HG02571 (cell line): ENCODE measurements at regions not wholly inside any gene's neighbourhood (a gene's known extent, or its start where the extent isn't known, plus 50 kb on each side); places are given as distances from the start of the nearest gene placed in this dataset.
A peak's percentile ranks its signal among the peaks of the same experiment; 100 is the strongest.

Experiments used
- ATAC-seq: cut with Tn5 transposase; IDR thresholded peaks from one replicate; pipeline ENCODE4 v1.9.1; 2021; ENCODE audit warnings: mild to moderate bottlenecking, moderate library complexity; ENCODE audit not compliant: unreplicated experiment

DNA sequence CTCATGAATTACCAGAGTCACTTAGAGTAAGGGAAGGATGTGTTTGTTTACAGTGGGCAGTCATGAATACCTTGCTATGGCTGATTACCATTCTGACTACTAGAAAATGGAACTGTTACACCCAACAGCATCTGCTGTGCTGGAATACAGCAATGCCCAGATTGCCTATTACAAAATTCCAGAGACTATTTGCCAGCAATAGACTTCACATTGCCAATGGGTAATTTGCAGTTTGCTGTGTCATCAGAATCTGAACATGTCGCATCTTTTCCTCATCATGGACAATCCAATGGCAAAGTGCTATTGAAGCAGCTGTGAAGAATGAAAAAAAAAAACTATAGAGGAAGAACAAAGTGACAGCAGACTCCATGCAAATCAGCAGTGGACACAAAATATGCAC lies 356.6 kb downstream of the CXXC4 start:
- no peak for ATAC-seq

DNA sequence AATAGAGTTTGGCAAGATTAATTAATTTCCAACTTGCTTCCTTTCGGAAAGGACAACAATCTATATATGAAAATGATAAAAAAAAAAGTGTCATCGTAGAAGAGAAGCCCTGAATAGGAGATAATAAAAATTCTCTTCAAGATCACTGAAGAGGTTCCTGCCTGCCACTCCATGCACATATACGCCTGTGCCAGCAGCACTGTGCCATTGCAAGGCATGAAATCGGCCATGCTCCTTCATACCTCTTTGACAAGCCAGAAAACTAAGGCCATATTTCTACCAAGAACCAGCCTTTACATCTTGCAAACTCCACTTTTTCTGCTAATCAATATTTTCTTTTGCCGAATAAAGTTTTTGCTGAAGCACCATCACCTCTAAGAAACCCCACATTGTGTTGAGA lies 365.5 kb downstream of the CXXC4 start:
- ATAC-seq = no peak

DNA sequence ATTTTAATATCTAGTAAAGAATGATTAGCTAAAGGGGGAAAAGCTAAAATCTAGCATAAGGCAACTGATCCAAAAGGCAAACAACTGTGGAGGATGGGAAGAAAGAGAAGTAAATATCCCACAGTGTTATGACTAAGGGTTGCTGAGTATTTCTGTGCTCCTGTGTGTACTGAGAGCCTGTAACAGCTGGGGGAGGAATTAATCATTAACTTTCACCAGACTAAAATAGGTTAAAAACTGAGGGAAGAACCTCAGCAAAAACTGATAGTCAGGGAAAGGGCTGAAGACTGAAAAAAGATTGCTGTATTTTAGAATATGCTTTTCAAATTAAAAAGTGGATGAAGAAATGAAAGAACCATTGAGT lies 365.9 kb downstream of the CXXC4 start:
- ATAC-seq = peak; percentile 58

DNA sequence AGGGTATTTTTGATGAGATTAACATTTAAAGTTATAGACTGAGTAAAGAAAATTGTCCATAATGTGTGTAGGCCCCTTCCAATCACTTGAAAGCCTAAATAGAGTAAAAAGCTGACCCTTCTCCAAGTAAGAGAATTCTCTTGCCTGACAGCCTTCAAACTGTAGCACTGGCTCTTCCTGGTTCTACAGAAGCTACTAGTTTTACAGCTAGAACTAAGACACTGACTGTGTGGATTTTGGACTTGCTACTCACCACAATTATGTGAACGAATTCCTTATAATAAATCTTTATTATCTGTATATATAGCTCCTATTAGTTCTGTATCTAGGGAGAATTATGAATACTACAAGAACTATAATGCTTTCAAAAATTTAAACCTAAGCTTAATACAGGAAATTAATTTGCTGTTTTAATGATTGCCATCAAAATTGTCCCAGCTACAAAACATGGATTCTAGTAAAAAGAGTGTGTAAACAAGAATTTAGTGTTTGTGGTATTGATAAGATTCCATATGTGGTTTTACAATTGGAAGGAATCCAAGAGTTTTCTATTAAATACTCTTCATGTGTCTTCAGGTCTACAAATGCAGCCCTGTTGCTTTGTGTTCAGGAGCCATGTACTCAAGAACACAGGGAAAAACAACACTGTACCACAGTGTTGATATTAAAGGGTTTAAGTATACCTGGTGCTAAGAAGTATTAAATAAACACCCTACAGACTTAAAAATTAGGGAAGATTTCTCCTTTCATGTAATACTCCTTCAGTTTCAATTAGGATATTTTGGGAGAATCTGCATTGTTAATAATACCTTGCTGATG lies 366.5 kb downstream of the CXXC4 start:
- no peak for ATAC-seq

DNA sequence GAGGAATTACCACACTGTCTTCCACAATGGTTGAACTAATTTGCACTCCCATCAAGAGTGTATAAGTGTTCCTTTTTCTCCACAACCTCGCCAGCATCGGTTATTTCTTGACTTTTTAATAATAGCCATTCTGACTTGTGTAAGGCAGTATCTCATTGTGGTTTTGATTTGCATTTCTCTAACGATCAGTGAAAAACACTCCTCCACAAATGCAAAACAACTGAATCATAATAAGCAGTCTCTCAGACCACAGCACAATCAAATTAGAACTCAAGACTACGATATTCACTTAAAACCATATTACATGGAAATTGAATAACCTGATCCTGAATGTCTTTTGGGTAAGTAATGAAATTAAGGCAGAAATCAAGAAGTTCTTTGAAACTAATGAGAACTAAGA lies 371.7 kb downstream of the CXXC4 start:
- no peak for ATAC-seq

DNA sequence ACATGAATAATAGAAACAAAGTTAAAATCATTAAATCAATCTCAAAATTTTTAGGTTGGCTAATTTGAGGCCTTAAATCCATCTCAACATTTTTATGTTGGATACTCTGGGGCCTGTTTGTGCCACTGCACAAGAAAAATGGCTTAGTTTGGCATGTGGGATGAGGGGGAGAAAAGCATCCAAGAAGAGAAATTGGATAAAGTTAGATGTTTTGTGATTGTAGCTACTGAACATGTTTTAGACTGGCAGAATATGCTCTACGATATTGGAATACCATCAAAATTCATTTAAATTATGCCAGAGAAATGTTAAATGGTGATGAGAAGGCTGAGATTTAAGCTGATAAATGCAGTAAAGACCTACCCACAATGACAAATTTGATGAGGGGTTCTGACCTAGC lies 376.9 kb downstream of the CXXC4 start:
- ATAC-seq = no peak

DNA sequence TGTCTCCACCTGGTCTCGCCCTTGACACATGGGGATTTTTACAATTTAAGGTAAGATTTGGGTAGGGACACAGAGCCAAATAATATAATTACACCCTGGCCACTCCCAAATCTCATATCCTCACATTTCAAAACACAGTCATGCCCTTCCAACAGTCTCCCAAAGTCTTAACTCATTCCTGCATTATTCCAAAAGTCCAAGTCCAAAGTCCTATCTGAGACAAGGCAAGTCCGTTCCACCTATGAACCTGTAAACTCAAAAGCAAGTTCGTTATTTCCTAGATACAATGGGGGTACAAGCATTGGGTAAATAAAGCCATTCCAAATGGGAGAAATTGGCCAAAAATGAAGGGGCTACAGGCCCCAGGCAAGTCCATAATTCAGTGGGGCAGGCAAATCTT lies 380.8 kb downstream of the CXXC4 start:
- ATAC-seq = no peak

DNA sequence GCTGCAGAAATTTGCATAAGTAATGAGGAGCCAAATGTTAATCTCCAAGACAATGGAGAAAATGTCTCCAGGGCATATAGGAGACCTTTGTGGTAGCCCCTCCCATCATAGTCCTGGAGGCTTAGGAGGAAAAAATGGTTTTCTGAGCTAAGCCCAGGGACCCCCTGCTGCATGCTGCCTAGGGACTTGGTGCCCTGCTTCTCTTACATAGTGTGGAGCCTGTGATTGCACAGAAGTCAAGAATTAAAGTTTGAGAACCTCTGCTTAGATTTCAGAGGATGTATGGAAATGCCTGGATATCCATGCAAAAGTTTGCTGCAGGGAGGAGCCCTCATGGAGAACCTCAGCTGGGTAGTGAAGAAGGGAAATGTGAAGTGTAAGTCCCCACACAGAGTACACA lies 379.4 kb upstream of the TACR3 start:
- no peak for ATAC-seq

DNA sequence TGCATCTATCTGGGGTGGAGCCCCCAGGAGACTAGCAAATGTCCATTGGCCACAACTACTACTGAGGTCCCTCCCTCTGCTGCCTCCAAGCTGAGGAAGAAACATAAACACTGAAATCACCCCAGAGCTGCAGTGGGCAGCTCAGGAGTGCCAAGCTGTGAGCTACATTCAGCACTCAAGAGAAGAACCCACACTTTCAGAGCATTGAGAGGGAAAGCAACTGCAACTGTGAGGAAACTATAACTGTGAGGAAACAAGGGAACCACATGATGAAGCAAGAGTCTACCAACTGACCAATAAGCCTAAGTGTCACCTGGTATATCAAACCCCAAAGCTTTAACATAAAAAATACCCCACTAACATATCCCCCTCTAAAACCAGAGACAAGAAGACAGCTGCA lies 373.5 kb upstream of the TACR3 start:
- ATAC-seq = no peak

DNA sequence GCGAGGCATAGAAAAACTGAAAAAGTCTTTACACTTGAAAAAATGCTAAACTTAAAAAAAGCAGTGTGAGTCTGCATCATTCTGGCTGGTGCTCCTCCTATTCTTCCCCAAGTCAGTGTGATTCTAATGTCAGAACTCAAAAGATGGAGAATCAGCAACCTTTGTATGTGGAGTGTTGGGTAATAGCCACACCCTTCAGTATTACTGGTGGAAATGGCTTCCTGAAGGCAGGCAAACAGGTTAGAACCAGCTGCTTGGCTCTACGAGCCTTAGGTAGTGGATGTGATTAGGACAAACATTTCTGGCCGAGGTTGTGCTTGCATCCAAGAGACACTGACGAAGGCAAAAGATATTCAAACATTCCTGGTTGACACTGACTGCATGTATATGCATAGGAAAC lies 353.4 kb upstream of the TACR3 start:
- no peak for ATAC-seq

DNA sequence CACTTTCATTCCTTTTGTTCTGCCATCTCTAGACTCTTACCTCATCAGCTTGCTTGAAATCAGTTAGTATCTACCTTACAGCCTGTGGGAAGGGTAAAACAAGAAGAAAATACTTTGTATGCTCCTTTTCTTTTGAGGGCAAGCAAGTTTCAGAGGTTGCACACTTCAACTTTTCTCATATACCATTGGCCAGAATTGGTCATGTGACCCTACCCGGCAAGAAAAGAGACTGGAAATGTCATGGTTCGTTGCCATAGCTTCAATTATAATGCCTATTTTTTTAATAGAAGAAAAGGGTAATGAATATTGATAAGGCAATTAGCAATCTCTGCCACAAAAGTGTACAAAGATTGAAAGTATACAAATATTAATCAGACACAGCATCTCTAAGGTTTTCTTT lies 346.7 kb upstream of the TACR3 start:
- ATAC-seq = no peak

DNA sequence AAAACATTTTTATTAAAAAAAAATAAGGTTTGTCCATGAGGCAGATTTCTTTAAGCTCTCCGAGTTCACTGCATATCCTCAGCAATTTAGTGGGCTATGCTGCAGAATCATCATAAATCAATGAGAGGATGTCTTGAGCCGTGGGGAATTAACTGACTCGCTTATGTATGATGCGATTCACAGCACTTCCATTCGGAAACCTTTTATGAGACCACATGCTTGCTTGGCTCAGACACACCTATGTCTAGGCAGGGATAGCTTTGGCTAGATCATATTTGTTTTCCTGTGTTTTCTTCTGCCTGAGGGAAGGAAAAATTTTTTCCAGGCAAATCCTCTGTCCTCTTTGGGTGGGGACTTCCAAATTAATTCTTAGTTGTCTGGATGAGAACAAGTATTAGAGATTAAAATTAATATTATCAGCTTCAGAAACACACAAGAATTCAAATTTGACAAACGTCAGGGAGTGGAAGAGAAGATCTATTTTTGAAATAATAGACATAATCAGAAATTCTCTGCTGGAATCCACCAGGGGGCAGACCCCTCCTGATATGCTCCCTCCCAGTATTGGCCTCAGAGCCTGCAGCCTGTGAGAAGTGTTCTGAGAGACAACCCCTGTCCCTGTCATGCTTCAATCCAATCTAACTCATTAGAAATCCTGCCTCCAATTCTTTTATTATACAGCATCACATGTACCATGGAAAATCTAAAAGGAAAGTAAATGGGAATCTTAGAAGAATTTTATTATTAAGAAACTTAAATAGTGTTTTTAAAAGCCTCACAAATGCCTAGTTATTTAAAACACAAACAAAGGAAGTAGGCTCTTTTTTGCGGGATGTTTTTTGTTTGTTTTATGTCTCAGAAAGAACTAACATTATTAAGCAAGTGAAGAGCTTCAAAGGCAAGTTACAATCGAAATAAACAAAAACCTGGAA lies 345.1 kb upstream of the TACR3 start:
- peak; percentile 72 for ATAC-seq

DNA sequence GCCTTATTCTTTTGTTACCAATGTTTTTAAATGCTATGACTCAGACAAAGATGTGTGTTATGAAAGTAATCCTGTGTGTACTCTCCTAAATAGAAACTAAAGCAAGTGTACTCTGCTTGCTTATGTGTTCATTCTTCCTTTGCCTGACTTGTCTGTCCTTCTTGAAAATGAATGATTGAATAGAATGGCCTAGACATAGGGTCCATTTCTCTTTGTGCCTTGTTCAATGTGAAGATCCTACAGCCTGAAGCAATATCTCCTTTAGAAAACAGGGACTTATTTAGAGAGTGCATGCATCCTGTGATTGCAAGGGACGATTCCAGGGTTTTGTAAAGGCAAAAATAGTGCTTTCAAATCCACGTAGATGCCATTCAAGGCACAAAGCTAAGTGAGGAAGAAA lies 343.6 kb upstream of the TACR3 start:
- no peak for ATAC-seq

DNA sequence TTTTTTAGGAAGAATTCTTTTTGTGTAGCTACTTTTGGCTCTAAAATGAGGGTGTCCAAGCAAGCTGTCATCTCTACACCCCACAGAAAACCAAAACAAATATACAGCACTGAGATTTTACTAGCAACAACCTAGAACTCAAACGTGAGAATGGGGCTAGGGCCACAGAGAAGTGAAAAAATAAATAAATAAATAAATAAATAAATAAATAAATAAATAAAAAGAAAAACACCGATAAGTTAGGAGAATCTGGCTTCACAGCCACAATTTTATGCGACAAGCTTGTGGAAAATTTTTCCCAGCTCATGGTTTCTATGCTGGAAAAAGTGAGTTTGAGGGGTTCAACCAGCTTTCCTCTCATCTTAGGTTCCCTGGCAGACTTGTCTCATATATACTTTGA lies 324.6 kb upstream of the TACR3 start:
- no peak for ATAC-seq

DNA sequence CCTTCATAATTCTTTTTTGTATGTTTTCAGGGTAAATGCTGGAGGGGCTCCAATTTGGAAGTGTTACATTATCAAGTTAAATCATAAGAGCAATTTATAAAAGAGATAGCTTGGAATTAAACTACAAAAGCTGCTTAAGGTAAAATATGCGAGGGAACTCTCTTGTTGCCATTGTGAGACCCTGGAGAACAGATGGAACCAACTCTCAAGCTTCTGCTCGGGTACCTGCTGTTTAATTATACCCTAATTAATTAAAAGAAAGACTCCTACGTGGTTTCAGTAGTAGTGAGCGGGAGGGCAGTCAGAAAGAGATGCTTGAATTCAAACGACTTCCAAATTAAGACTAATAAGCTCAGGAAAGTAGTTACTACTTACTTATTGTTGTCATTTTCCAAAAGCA lies 313.1 kb upstream of the TACR3 start:
- ATAC-seq = no peak

DNA sequence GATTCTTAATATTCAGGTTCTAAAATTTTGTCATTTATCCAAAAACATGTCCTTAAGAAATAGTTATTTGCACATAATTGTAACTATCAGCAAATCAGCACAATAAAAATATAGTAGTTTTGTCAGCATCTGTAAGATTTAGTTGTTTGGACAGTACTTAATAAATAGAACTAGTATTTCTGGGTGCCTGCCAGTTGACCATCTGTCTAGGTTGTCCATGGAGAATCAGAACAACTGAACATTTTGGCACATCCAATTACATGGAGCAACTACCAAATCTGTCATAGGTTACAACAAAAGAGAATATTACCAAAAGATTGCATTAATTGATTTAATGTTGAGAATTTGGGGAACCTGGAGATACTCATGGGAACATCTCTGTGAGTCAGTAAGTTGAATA lies 305.5 kb upstream of the TACR3 start:
- ATAC-seq = no peak

DNA sequence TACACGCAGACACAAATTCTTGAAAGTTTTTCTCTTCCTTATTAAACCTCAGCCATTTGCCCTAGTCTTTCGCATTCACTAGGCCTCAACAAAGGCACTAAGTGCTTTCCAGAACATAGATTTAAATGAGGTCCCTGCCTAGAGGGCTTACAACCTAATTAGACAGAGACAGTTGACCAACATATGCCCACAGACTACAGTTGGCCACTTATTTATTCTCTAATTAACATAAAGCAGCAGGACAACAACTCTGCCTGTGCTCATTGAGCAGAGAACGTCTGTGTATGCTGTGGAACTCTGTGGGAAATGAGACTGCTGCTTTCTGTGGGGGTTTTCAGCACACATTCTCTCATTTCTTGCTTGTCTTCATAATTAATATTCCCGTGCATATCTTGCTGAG lies 303.0 kb upstream of the TACR3 start:
- no peak for ATAC-seq

DNA sequence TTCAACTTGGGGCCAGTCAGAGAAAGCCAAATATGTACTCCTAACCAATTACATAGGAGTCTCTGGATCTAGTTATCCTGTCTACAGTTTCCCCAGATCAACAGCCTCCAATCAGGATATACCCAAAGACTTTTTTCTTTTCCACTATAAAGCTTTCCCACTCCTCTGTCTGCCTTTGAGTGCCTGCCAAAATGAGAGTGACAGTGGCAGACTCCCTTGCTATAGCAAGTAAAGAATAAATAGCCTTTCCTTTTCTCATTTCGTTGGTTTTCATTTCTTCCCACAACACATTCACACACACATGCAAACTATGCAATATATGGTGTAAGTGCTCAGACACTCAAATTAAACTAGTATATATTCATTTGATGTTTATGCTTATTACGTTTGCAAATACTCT lies 302.4 kb upstream of the TACR3 start:
- no peak for ATAC-seq

DNA sequence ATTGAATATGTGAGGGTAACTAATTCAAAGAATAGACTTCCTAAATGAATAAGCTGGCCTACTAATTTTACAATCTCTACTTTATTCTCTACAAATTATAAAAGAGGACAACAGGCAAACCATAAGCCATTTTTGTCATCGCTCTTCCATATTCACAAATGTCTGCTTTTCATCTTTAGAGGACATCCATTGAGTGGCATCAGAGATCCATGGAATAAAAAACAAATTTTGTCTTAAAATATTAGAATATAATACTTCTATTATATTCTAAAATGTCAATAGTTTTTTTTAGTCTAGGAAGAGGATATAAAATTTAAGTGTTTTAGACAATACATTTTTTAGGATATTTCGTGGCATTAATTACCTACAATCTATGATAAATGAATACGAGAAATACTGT lies 300.9 kb upstream of the TACR3 start:
- ATAC-seq = no peak

DNA sequence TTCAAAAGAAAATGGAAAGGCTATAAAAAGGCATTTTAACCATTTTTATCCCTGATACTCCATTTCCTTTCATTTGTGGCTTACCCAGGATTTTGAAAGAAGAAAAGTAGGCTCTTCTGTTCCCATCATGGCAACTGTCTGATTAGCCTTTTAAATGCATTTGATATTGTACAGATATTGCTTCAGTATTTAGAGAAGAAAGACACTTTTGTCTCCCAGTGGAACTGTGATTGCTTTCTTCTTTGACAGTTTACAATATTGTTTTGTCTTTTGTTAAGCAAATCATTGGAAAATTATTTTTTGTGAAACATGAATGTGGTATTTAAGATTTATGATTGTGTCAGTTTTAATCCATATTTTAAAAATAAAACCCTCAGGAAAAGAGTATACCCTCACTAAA lies 297.4 kb upstream of the TACR3 start:
- no peak for ATAC-seq

DNA sequence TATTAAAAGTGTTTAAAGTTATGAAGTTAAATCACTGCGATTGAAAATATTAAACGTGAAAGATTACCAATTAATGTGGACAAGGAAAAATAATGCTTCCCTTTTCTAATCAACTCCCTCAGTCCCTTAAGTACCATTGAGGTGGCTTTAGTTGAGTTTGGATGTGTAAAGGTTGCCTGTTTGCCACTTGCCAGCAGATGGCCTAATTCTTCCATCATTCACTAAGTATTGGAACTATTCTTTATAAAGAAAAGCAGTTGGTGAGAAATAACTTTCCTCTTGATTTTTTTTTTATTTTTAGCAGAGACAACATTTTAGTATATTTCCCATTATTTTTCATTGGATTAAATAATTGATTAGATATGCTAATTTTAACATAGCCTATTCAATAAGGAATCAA lies 295.9 kb upstream of the TACR3 start:
- no peak for ATAC-seq

DNA sequence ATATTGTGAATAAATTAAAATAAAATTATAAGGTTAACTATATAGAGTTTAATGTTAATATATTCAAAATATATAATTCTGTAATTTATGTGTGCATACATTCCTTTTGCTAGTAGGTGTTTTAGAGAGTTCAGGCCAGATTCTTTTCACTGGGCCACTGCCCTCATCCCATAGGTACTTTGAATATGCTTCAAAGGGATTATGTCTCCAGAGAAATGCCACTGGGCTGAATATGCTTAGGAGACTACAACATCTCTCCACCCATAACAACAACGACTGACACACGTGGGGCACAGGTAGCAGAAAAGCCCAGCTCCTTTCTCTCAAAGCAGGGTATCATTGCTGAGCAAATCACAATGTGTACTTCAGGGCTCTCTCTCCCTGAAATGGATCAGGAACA lies 290.9 kb upstream of the TACR3 start:
- no peak for ATAC-seq
